ENCODE measurements at regions not wholly inside any gene's neighbourhood (a gene's known extent, or its start where the extent isn't known, plus 50 kb on each side); places are given as distances from the start of the nearest gene placed in this dataset.
A peak's percentile ranks its signal among the peaks of the same experiment; 100 is the strongest.

DNA sequence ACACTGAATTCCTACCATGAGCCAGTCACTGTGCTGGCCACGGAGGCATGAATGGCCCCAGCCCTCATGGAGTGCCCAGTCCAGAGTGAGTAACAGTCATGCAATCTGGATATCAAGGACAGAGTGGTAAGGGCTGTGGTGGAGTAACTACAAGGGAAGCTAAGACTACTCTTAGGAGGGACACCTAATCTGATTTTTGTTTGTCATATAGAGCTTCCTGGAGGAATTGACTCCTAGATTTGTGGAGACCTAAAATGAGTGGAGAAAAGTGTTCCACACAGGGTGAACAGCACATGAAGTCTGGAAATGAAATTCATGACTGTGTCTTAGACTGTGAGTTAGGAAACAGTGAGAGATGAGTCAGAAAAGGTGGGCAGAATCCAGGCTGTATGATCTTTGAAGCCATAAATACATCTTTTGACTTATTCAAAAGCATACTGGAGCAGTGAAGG lies 219.9 kb downstream of the NFKBIZ start:
- ChIA-PET CTCF (interaction anchor here (0.8 kb wide), 1 partner anchor 21 kb away, joined by 3 read pairs; no protein-coding TSS in a partner anchor), POLR2A (interaction anchor here (0.7 to 0.9 kb wide), 3 partner anchors 41 to 220 kb away, joined by 3 read pairs; partner anchors contain the start of gene NFKBIZ)
- Mint-ChIP-seq H3K36me3 (ENCODE audit: insufficient read depth, unreplicated experiment) (no peaks in the 10 kb centered on the region), H3K9me3 (ENCODE audit: unreplicated experiment) (no peaks in the 10 kb centered on the region), H3K4me1 (ENCODE audit: insufficient read depth, unreplicated experiment) (peaks cover 28% of the 10 kb centered on the region), H3K27me3 (ENCODE audit: insufficient read depth, unreplicated experiment) (no peaks in the 10 kb centered on the region), H3K27ac (ENCODE audit: low read depth, unreplicated experiment) (peak overlapping the region; percentile 68), H3K4me3 (ENCODE audit: unreplicated experiment) (no peak overlapping the region)
- intact Hi-C loops (cut with micrococcal nuclease): loop anchor here (5.0 to 10.0 kb wide), 2 partner anchors 53 to 214 kb away; no protein-coding TSS in a partner anchor
- no TSS peak for BruUV-seq (replicated peaks)
- TF ChIP-seq, protein P1, sequence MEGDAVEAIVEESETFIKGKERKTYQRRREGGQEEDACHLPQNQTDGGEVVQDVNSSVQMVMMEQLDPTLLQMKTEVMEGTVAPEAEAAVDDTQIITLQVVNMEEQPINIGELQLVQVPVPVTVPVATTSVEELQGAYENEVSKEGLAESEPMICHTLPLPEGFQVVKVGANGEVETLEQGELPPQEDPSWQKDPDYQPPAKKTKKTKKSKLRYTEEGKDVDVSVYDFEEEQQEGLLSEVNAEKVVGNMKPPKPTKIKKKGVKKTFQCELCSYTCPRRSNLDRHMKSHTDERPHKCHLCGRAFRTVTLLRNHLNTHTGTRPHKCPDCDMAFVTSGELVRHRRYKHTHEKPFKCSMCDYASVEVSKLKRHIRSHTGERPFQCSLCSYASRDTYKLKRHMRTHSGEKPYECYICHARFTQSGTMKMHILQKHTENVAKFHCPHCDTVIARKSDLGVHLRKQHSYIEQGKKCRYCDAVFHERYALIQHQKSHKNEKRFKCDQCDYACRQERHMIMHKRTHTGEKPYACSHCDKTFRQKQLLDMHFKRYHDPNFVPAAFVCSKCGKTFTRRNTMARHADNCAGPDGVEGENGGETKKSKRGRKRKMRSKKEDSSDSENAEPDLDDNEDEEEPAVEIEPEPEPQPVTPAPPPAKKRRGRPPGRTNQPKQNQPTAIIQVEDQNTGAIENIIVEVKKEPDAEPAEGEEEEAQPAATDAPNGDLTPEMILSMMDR (IDR thresholded peaks at IDR 0.05; ENCODE audit: unreplicated experiment): no peak
- peak; percentile 76 for DNase-seq (ENCODE audit: unreplicated experiment)

DNA sequence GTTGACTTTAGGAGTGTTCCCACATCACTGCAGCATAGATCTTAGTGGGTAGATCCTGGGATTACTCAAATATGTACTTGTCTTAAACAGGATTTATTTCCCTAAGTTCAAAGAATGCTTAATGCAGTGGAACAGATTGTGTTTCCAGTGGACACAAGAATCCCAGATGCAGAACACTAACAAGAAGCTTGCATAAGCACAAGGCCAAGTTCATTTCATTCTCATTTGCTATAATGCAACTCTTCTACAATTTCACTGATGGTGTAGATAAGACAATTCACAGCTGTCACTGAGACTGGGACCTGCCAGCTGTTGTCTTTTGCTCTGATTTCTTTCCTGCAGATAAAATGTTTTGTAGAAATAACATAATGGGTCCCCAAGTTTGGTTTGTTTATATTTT lies 225.6 kb downstream of the NFKBIZ start:
- no TSS peak for BruUV-seq (replicated peaks)
- Mint-ChIP-seq H3K27me3 (ENCODE audit: insufficient read depth, unreplicated experiment) (no peaks in the 10 kb centered on the region), H3K36me3 (ENCODE audit: insufficient read depth, unreplicated experiment) (no peaks in the 10 kb centered on the region), H3K27ac (ENCODE audit: low read depth, unreplicated experiment) (no peak overlapping the region), H3K4me1 (ENCODE audit: insufficient read depth, unreplicated experiment) (peaks cover 15% of the 10 kb centered on the region), H3K4me3 (ENCODE audit: unreplicated experiment) (no peak overlapping the region), H3K9me3 (ENCODE audit: unreplicated experiment) (peaks cover 7% of the 10 kb centered on the region)
- intact Hi-C loops (cut with micrococcal nuclease): no loop called here
- DNase-seq (ENCODE audit: unreplicated experiment): no peak
- POLR2A ChIA-PET: interaction anchor here (0.9 kb wide), 1 partner anchor 49 kb away, joined by 3 read pairs; no protein-coding TSS in a partner anchor
- CTCF ChIA-PET: no interaction called here
- TF ChIP-seq, protein P1 (IDR thresholded peaks at IDR 0.05; ENCODE audit: unreplicated experiment): no peak

DNA sequence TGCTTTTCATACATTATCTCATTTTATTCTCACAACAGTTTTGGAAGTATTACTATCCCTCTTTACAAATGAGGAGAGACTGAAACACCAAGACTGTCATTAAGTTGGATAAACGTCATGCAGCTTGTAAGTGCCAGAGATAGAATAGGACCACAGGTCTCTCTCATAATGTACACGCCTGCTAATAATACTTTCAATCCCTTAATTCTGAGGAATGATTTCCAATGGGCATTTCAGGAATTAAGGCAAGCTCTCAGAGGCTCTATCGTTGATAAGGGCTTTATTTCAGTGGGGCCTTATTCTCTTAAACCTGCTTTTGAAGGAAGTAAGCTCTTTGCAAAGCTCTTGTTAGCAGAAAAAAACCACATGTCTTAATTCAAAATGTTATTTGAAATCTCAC lies 229.1 kb downstream of the NFKBIZ start:
- Mint-ChIP-seq H3K4me3 (ENCODE audit: unreplicated experiment) (no peak overlapping the region), H3K27ac (ENCODE audit: low read depth, unreplicated experiment) (no peak overlapping the region), H3K36me3 (ENCODE audit: insufficient read depth, unreplicated experiment) (no peaks in the 10 kb centered on the region), H3K9me3 (ENCODE audit: unreplicated experiment) (peaks cover 7% of the 10 kb centered on the region), H3K27me3 (ENCODE audit: insufficient read depth, unreplicated experiment) (no peaks in the 10 kb centered on the region), H3K4me1 (ENCODE audit: insufficient read depth, unreplicated experiment) (peaks cover 14% of the 10 kb centered on the region)
- intact Hi-C loops (cut with micrococcal nuclease): no loop called here
- DNase-seq (ENCODE audit: unreplicated experiment): no peak
- TF ChIP-seq, protein P1 (IDR thresholded peaks at IDR 0.05; ENCODE audit: unreplicated experiment): no peak
- BruUV-seq (replicated peaks): no TSS peak
- ChIA-PET CTCF (interaction anchor here (0.5 to 1.2 kb wide), 2 partner anchors 147 to 1971 kb away, joined by 3 to 4 read pairs; no protein-coding TSS in a partner anchor), POLR2A (no interaction called here)

DNA sequence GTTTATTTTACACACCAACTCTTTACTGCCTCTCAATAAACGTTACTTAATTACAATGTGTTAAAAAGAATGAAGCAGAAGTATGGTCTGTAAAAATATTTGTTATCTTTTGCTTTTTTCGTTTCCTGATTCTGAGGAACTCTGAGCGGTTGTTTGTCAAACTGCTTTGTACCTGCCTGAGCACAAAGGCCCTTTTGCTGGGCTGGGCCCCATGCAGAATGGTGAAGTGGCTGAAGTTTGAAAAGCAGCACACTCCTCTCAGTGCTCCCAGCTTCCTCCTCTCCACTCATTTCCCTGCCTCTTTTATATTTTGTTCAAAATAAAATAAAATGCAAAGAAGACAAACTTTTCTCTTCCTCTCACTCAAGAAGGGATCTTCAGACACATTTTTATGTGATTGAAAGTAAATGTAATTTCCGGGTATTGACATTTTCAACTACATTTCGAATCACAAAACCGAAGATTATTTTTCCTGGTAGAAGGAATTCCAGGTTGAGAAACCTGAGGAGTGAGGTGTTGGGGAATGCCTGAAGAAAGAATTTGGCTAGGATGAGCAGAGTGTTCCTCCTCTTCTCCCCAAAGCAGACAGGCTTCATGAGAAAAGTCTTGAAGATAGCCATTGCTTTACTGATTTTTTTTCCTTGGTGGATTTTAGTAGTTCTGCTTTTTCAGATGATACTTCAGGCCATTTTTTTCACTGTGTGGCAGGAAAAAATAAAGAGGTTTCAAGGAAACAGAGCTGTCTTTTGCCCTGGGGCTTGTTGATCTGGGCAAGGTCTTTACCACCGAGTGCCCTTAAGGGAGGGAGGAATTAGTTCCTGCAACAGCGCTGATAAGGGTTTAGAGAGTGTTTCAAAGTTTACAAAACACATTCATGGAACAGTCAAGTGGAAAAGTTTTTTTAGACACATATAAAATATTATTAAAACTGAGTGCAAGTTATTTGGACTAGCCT lies 229.8 kb downstream of the NFKBIZ start:
- intact Hi-C loops (cut with micrococcal nuclease): no loop called here
- Mint-ChIP-seq H3K36me3 (ENCODE audit: insufficient read depth, unreplicated experiment) (no peaks in the 10 kb centered on the region), H3K27me3 (ENCODE audit: insufficient read depth, unreplicated experiment) (no peaks in the 10 kb centered on the region), H3K4me1 (ENCODE audit: insufficient read depth, unreplicated experiment) (peaks cover 17% of the 10 kb centered on the region), H3K4me3 (ENCODE audit: unreplicated experiment) (no peak overlapping the region), H3K9me3 (ENCODE audit: unreplicated experiment) (peaks cover 7% of the 10 kb centered on the region), H3K27ac (ENCODE audit: low read depth, unreplicated experiment) (peak overlapping the region; percentile 16)
- peak; percentile 4 for DNase-seq (ENCODE audit: unreplicated experiment)
- no TSS peak for BruUV-seq (replicated peaks)
- ChIA-PET CTCF (interaction anchor here (0.6 to 1.8 kb wide), 5 partner anchors 11 to 1740 kb away, joined by 3 to 4 read pairs (median 4); no protein-coding TSS in a partner anchor), POLR2A (no interaction called here)
- TF ChIP-seq, protein P1 (IDR thresholded peaks at IDR 0.05; ENCODE audit: unreplicated experiment): no peak
